OCI-LY3 (cell line): ENCODE measurements at regions not wholly inside any gene's neighbourhood (a gene's known extent, or its start where the extent isn't known, plus 50 kb on each side); places are given as distances from the start of the nearest gene placed in this dataset.

Source experiments
- EZH2phosphoT487 ChIP-seq: fragments of 200-600 bp; shearing (Covaris generic); IDR thresholded peaks from 2 replicates; pipeline ENCODE4 v1.6.1; 2018; ENCODE audit warnings: antibody characterized with exemption, mixed run types, low read depth
- TF ChIP-seq, protein P1 (sequence below): fragments of 200-600, 300-600 bp; sonication (generic); IDR thresholded peaks from 2 replicates; pipeline ENCODE4 v1.5.1; 2014; ENCODE audit warnings: antibody characterized with exemption, low read length, low read depth

DNA sequence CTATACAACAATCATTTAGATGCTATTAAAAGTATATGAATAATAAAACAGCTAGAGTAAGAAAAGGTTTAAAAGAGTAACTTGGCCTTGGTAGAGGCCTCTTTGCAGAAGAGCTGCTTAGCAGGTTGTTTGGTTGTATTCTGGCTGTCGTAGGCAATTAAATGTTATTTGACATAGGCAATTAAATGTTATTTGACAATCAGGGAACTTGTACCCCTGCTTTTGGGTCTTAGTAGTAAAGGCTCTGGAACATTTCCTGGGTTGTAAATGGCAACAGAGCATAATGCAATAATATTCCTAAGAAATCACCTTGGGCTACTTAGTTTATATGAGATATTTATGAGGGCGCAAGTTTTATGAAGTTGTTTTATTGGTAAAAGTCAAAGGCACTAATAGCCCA lies 84.4 kb upstream of the SLC28A3 start:
- TF ChIP-seq, protein P1, sequence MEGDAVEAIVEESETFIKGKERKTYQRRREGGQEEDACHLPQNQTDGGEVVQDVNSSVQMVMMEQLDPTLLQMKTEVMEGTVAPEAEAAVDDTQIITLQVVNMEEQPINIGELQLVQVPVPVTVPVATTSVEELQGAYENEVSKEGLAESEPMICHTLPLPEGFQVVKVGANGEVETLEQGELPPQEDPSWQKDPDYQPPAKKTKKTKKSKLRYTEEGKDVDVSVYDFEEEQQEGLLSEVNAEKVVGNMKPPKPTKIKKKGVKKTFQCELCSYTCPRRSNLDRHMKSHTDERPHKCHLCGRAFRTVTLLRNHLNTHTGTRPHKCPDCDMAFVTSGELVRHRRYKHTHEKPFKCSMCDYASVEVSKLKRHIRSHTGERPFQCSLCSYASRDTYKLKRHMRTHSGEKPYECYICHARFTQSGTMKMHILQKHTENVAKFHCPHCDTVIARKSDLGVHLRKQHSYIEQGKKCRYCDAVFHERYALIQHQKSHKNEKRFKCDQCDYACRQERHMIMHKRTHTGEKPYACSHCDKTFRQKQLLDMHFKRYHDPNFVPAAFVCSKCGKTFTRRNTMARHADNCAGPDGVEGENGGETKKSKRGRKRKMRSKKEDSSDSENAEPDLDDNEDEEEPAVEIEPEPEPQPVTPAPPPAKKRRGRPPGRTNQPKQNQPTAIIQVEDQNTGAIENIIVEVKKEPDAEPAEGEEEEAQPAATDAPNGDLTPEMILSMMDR: no peak
- TF ChIP-seq EZH2phosphoT487: no peak
